Effector memory CD8-positive, alpha-beta T cell (primary cell): ENCODE measurements at regions not wholly inside any gene's neighbourhood (a gene's known extent, or its start where the extent isn't known, plus 50 kb on each side); places are given as distances from the start of the nearest gene placed in this dataset.

ENCODE experiments used
- ATAC-seq: fragments of 150-1000 bp; cut with Tn5 transposase; replicated peaks from 2 replicates; pipeline ENCODE4 v1.10.0; 2021; ENCODE audit warnings: mild to moderate bottlenecking, moderate library complexity
- DNase-seq, 3 experiments: peaks; one replicate each; pipeline ENCODE4 v3.0.0; 2021
- H3K27ac Mint-ChIP-seq, 2 donors: one replicate each; pipeline ENCODE4 v1.8.0; 2022; ENCODE audit warnings: mild to moderate bottlenecking in 2 of 2, mixed read lengths in 2 of 2, moderate library complexity in 2 of 2
- H3K27me3 Mint-ChIP-seq, 2 donors: one replicate each; pipeline ENCODE4 v1.8.0; 2022; ENCODE audit warnings: mixed read lengths in 2 of 2
- H3K36me3 Mint-ChIP-seq: one replicate; pipeline ENCODE4 v1.8.0; 2022; ENCODE audit warnings: mild to moderate bottlenecking, moderate library complexity, mixed read lengths; ENCODE audit not compliant: insufficient read depth
- H3K4me1 Mint-ChIP-seq, 2 donors: one replicate each; pipeline ENCODE4 v1.8.0; 2022; ENCODE audit warnings: low read depth in 2 of 2, mixed read lengths in 2 of 2
- H3K4me3 Mint-ChIP-seq, 2 donors: one replicate each; pipeline ENCODE4 v1.8.0; 2022; ENCODE audit warnings: mild to moderate bottlenecking in 2 of 2, mixed read lengths in 2 of 2, moderate library complexity in 2 of 2
- H3K9me3 Mint-ChIP-seq, 2 donors: one replicate each; pipeline ENCODE4 v1.8.0; 2022; ENCODE audit warnings: mixed read lengths in 2 of 2

DNA sequence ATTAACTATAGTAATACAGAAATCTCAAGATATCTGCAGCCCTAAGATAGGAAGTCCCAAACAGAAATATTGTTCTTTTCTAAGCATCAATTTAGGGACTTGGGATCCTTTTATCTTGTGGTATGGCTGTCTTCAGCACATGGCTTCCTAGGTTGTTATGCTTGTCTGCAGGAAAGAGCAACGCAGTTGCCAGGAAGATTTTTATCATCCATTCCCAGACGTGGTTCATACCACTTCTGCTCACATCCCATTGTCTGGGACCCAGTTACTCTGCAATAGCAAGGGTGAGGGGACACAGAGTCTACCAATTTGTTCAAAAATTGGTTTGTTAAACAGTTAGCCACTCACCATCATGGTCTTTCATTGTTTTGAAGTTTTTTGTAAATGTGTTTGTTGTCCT is 85.6 kb upstream of the RXFP2 start:
- Mint-ChIP-seq H3K27ac (no peak overlapping the region), H3K36me3 (no peaks in the 10 kb centered on the region), H3K27me3 (no peaks in the 10 kb centered on the region), H3K9me3 (peaks cover 0 to 6% of the 10 kb centered on the region in 2 donors), H3K4me3 (no peak overlapping the region), H3K4me1 (no peaks in the 10 kb centered on the region)
- DNase-seq, result no peak
- ATAC-seq, result no peak

DNA sequence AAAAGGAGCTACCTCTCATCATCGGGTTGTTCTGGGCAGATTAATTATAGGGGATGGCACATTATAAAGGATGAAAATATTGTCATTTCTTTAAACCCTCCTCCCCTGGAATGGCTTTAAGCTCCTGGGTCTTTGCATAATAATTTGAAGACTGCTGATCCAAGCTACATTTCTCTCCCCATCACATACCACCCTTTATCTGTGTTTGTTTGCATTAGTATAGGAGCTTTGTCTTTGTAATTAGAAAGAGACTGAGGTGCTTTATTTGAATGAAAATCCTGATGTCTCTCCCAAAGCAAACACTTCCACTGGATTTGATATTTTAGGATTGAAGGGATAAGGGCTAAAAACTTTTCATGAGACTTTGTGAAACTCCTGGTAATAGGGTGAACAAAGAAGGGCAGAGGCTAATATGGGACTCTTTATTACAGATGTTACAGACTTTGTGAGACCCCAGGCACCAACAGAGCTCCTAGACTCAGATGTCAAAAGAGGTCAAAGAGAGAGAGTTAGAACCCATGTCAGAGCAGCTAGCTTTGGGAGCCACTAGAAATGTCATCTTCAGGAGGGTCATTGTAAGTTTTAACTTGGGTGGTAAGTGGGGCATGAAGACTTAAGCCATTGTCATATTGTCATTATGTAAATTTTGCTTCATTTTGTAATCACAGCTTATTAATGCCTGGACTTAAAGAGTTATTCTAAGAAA is 75.3 kb upstream of the RXFP2 start:
- no peak overlapping the region for H3K27ac Mint-ChIP-seq
- peaks cover 1 to 13% of the 10 kb centered on the region in 2 donors for H3K9me3 Mint-ChIP-seq
- no peaks in the 10 kb centered on the region for H3K4me1 Mint-ChIP-seq
- H3K27me3 Mint-ChIP-seq, result peaks cover 0 to 44% of the 10 kb centered on the region in 2 donors
- no peak overlapping the region for H3K4me3 Mint-ChIP-seq
- ATAC-seq (no peak), DNase-seq (no peak)
- H3K36me3 Mint-ChIP-seq, result no peaks in the 10 kb centered on the region

DNA sequence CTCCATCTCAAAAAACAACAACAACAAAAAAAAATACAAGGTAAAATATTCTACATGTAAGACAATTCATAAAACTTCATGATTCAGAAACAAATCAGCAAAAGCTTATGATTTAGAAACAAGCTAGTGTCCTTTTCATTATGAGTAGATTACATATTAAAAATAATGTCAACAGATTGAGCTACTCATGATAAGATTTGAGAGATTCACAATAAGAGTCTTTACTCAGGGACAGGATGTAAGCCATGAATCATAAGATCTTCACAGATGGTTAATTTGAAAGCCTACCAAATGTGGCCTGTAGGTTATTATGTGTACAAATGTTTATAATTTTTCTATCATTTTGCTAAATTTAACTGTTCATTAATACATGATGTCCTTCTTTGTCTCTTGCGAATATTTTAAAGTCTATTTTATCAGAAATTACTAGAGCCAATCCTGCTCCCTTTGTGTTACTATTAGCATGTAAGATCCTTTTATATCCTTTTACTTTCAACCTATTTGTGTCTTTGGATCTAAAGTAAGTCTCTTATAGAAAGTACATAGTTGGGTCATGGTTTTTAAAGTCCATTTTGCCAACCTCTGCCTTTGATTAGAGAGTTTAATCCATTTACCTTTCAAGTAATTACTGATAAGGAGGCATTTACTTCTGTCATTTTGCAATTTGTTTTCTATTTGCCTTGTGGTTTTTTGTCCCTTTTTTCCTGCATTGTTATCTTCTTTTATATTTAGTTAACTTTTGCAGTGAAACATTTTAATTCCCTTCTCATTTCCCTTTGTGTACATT is 68.3 kb upstream of the RXFP2 start:
- H3K27me3 Mint-ChIP-seq, result peaks cover 0 to 25% of the 10 kb centered on the region in 2 donors
- H3K27ac Mint-ChIP-seq, result no peak overlapping the region
- no peaks in the 10 kb centered on the region for H3K9me3 Mint-ChIP-seq
- no peak for DNase-seq
- no peak for ATAC-seq
- H3K4me3 Mint-ChIP-seq, result no peak overlapping the region
- no peaks in the 10 kb centered on the region for H3K36me3 Mint-ChIP-seq
- no peaks in the 10 kb centered on the region for H3K4me1 Mint-ChIP-seq

DNA sequence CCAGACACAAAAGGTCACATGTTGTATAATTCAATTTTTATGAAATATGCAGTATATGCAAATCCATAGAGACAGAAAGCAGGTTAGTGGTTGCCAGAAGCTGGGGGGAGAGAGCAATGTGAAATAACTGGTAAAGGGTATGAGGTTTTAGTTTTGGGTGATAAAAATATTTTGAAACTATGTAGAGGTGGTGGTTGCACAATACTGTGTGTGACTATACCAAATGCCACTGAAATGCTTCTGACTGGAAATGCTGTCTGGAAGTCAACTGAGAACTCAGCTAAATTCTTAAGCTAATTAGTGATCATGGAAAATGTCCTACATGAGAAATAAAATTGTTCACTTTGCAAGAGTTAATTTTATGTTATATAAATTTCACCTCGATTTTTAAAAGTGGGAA is 65.3 kb upstream of the RXFP2 start:
- DNase-seq (no peak), ATAC-seq (no peak)
- no peaks in the 10 kb centered on the region for H3K36me3 Mint-ChIP-seq
- H3K27me3 Mint-ChIP-seq, result peaks cover 0 to 30% of the 10 kb centered on the region in 2 donors
- no peak overlapping the region for H3K4me3 Mint-ChIP-seq
- H3K27ac Mint-ChIP-seq, result no peak overlapping the region
- H3K9me3 Mint-ChIP-seq, result no peaks in the 10 kb centered on the region
- H3K4me1 Mint-ChIP-seq, result no peaks in the 10 kb centered on the region

DNA sequence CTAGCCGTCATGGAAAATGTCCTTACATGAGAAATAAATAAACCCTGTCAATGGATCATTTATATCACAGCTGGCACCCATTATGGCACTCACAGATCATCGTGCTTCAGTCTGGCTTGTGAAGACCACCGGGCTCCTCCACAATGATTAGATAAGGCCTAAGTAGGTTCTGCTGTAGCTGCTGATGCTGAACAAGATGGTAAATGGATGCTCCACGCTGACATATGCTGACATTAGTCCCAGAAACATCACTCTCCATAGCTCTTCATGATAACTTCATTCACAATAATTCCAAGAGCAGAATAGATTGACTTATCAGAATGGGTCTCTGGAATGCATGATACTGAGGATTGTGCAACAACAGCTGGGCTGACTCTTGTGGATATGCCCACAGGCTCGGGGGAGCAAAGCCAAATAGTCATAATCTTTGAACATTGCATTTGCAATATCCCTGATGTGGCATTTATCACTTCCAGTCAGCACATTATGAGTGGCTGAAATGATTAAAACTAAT is 63.8 kb upstream of the RXFP2 start:
- DNase-seq (no peak), ATAC-seq (no peak)
- Mint-ChIP-seq H3K36me3 (no peaks in the 10 kb centered on the region), H3K9me3 (no peaks in the 10 kb centered on the region), H3K27ac (no peak overlapping the region), H3K4me3 (no peak overlapping the region), H3K27me3 (peaks cover 0 to 30% of the 10 kb centered on the region in 2 donors), H3K4me1 (no peaks in the 10 kb centered on the region)

DNA sequence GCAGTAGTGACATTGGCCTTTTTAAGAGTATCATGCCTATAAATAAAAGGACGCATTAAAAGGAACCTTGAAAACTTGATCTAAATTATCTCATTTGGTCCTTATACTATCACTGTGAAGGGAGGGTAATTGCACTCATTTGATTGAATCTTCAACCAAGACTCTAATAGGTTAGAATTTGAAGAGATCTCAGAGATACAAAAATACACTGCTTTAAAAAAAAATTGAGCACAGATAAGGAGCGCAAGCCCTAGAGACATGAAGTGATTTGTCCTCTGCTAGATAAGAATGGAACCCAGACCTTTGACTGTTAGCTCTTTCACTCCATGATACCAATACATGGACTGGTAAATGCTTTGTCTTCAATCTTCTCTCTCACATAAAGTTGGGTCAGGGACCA is 58.2 kb upstream of the RXFP2 start:
- Mint-ChIP-seq H3K36me3 (no peaks in the 10 kb centered on the region), H3K27me3 (peaks cover 0 to 26% of the 10 kb centered on the region in 2 donors), H3K4me3 (no peak overlapping the region), H3K9me3 (peaks cover 0 to 7% of the 10 kb centered on the region in 2 donors), H3K4me1 (no peaks in the 10 kb centered on the region), H3K27ac (no peak overlapping the region)
- no peak for DNase-seq
- ATAC-seq, result no peak

DNA sequence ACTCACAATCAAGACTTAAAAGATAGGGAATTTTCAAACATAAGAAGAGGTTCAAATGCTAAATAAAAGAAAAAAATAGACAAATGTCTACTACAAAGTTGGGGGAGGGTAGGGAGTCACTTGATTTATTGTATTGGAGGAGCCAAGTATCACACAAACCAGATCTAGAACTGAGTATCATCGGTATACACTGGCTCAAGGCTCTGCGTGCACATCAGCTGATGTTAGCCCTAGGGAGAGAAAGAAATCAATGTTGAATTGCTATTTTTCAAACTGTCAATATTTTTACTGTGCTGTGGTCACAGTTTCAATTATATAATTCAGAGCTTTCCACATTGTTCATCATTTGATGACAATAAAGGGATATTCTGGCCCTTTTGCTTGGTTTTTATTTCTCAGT is 54.9 kb upstream of the RXFP2 start:
- H3K36me3 Mint-ChIP-seq, result no peaks in the 10 kb centered on the region
- H3K27me3 Mint-ChIP-seq, result peaks cover 0 to 9% of the 10 kb centered on the region in 2 donors
- H3K9me3 Mint-ChIP-seq, result peaks cover 0 to 7% of the 10 kb centered on the region in 2 donors
- no peak overlapping the region for H3K4me3 Mint-ChIP-seq
- DNase-seq (no peak), ATAC-seq (no peak)
- H3K4me1 Mint-ChIP-seq, result no peaks in the 10 kb centered on the region
- H3K27ac Mint-ChIP-seq, result no peak overlapping the region

DNA sequence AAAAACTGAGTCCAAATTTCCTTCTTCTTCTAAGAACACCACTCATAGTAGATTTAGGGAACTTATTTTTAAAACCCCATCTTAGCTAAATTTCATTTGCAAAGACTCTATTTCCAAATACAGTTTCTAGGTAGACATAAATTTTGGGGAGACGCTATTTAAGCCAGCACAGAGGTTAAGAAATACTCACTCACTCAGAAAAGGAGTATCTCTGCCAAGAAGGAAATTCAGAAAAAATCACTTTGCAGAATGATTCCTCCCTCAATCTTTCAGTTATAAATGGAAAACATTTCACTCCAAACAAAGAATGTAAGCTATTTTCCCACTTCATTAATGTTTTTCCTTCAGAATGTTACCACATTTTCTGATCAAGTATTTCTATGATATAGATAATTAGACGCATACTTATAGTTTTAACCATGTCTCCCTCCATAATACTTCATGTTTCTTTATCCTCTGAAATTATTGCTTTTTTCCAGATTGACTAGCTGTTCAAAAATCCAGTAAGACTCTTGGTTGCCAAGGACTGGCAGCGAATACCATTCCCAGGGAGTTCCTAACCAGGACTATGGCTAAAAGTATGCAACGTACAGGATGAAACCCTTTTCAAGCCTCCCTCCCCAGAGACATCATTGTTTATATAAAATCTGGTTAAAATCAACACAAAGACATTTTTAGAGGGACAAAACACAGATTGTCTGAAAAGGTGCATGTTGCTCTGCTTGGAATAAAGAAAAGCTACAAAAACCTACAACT is 52.5 kb upstream of the RXFP2 start:
- no peak overlapping the region for H3K4me3 Mint-ChIP-seq
- H3K36me3 Mint-ChIP-seq, result no peaks in the 10 kb centered on the region
- H3K4me1 Mint-ChIP-seq, result no peaks in the 10 kb centered on the region
- H3K27ac Mint-ChIP-seq, result no peak overlapping the region
- H3K9me3 Mint-ChIP-seq, result peaks cover 0 to 6% of the 10 kb centered on the region in 2 donors
- DNase-seq (no peak), ATAC-seq (no peak)
- peaks cover 0 to 16% of the 10 kb centered on the region in 2 donors for H3K27me3 Mint-ChIP-seq
